GM13976 (cell line): ENCODE measurements at regions not wholly inside any gene's neighbourhood (a gene's known extent, or its start where the extent isn't known, plus 50 kb on each side); places are given as distances from the start of the nearest gene placed in this dataset.
A peak's percentile ranks its signal among the peaks of the same experiment; 100 is the strongest.

Experiments used
- DNase-seq: peaks from one replicate; pipeline ENCODE4 v3.0.0; 2012; ENCODE audit warnings: low spot score
- CTCF ChIP-seq: IDR thresholded peaks from 2 replicates; pipeline ENCODE4 v1.5.1; 2012; ENCODE audit warnings: borderline replicate concordance, mild to moderate bottlenecking; ENCODE audit not compliant: insufficient read depth; ENCODE audit errors: extremely low read depth, missing control alignments, control extremely low read depth
- in situ Hi-C: fragments of 300-500 bp; cut with MboI; formaldehyde crosslinking; loops from one replicate; pipeline ENCODE4 v1.12.0; 2022; ENCODE audit warnings: low sequenced_read_pairs, mixed read lengths, inconsistent platforms; ENCODE audit not compliant: unreplicated experiment

GRCh38 chr14:65278589-65278988, 133.9 kb upstream of the FUT8 start:
- DNase-seq, result no peak
- TF ChIP-seq CTCF, result no peak
- in situ Hi-C loops, result no loop called here

GRCh38 chr14:65279510-65279909, 133.0 kb upstream of the FUT8 start:
- no peak for TF ChIP-seq CTCF
- no peak for DNase-seq
- in situ Hi-C loops, result no loop called here

GRCh38 chr14:65279958-65280357, 132.6 kb upstream of the FUT8 start:
- in situ Hi-C loops, result no loop called here
- TF ChIP-seq CTCF, result no peak

GRCh38 chr14:65280653-65281052, 131.9 kb upstream of the FUT8 start:
- DNase-seq, result no peak
- in situ Hi-C loops, result no loop called here
- no peak for TF ChIP-seq CTCF

More at GRCh38 chr14:65279958-65280357, 132.6 kb upstream of the FUT8 start:
- no peak for DNase-seq

- peak; percentile 58 for DNase-seq
- in situ Hi-C loops, result no loop called here
- no peak for TF ChIP-seq CTCF
Observed at GRCh38 chr14:65281991-65282895, 130.3 kb upstream of the FUT8 start.

- TF ChIP-seq CTCF, result no peak
- DNase-seq, result no peak
- in situ Hi-C loops, result no loop called here
Observed at GRCh38 chr14:65282896-65283253, 129.7 kb upstream of the FUT8 start.
